ENCODE measurements at regions not wholly inside any gene's neighbourhood (a gene's known extent, or its start where the extent isn't known, plus 50 kb on each side); places are given as distances from the start of the nearest gene placed in this dataset.

DNA sequence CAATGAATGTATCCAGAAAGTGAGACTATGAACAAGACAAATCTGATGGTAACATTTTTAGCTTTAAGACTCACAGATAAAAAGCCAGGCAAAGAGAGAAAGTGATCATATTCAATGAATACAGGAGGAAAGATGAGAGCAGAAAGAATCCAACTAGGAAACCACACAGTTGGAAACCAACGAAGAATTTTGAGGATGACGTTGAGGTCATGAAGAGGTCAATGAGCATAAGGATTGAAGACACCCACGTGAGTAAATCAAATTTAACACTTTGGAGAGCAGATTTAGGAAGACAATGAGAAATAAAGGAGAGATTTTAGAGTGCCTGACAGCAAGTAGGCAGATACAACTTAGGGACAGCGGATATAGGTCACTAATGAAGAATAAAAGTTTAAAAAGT, 948.1 kb downstream of the KCNJ2 start:
- no peak for DNase-seq (ENCODE audit: extremely low spot score)
- H3K27ac ChIP-seq (ENCODE audit: low read depth): no peak overlapping the region
- no peaks in the 10 kb centered on the region for H3K4me1 ChIP-seq (ENCODE audit: insufficient read depth)
- no peaks in the 10 kb centered on the region for H3K36me3 ChIP-seq (ENCODE audit: insufficient read depth)
- 35% methylated on average over 4 of the region's 4 CpGs for WGBS
- no peak overlapping the region for H3K4me3 ChIP-seq (ENCODE audit: low read depth, low read length)

DNA sequence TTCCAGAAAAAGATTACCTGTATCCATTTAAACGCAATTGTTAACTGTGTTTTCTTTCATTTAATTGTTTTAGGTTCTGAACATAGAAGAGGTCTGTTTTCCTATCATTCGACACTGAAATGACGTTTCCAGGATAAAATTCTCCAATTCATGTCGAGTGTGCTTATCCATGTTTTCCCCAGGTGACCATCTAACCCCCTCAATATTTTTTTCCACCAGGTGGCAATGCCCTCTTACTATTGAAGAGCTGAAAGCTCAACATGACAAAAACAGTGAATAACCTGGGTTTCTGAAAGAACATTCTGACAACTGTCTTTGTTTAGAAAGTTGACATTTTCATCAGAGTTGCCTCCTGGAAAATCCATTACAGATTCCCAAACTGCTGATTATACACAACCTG, 948.7 kb downstream of the KCNJ2 start:
- 76% methylated on average over 4 of the region's 4 CpGs for WGBS
- no peak overlapping the region for H3K4me3 ChIP-seq (ENCODE audit: low read depth, low read length)
- no peaks in the 10 kb centered on the region for H3K36me3 ChIP-seq (ENCODE audit: insufficient read depth)
- DNase-seq (ENCODE audit: extremely low spot score): no peak
- H3K27ac ChIP-seq (ENCODE audit: low read depth): no peak overlapping the region
- no peaks in the 10 kb centered on the region for H3K4me1 ChIP-seq (ENCODE audit: insufficient read depth)

DNA sequence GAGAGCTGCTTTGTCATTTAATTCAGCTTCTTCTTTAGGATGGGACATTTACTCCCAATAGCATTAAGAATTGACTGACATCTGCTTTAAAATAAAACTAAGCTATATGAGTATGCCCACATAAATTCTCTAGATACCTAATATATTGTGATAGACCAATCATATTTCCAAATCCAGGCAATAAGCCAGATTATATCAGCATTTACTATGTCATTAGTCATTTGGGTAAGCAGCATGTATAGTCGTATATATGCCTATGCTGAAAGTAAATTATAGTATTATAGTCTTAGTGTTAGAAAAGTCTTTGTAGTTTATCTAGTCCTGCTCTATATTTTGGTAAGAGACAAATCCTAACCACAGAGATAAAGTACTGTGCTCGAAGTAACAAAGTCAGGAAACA, 958.1 kb downstream of the KCNJ2 start:
- H3K27ac ChIP-seq (ENCODE audit: low read depth): no peak overlapping the region
- 27% methylated on average over 2 of the region's 2 CpGs for WGBS
- H3K4me3 ChIP-seq (ENCODE audit: low read depth, low read length): no peak overlapping the region
- no peaks in the 10 kb centered on the region for H3K4me1 ChIP-seq (ENCODE audit: insufficient read depth)
- H3K36me3 ChIP-seq (ENCODE audit: insufficient read depth): no peaks in the 10 kb centered on the region
- no peak for DNase-seq (ENCODE audit: extremely low spot score)

DNA sequence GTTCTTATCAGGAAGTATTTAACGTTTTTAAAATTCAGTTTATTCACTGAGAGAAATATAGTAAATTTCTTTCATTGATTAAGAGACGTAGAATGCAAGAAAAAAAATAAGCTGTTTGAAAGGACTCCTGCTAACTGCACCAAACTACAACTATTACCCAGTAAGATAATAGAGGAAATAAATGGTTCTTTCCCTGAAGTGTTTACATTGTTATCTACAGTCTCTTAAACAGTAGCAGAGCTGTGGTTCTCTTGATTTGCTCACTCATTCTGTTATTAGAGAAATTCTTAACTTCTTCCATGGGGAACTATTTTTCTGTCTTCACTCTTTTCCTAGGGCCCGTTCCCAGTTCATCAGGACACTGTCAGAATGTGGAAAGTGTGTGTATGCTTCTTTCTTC, 973.0 kb downstream of the KCNJ2 start:
- no peaks in the 10 kb centered on the region for H3K36me3 ChIP-seq (ENCODE audit: insufficient read depth)
- 33% methylated on average over 3 of the region's 3 CpGs for WGBS
- no peak overlapping the region for H3K27ac ChIP-seq (ENCODE audit: low read depth)
- no peaks in the 10 kb centered on the region for H3K4me1 ChIP-seq (ENCODE audit: insufficient read depth)
- no peak overlapping the region for H3K4me3 ChIP-seq (ENCODE audit: low read depth, low read length)
- DNase-seq (ENCODE audit: extremely low spot score): no peak

DNA sequence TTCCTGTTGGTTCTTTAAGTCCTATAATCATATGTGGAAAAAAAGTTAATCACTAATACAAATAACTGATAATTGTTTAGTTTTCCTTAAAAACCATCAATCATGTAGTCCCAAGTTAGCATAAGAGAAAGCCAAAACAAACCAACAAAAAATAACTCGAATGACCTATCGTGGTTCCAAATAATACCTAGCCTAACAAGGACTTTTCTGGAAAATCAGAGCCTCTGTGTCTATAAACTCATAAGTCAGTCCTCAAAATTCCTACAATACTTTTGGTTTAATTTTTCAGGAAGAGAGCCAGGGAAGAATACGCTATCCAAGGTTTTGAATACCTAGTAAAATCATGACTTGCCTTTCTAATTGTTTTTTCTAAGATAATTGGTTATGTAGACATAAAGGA, 975.3 kb upstream of the SOX9 start:
- H3K4me1 ChIP-seq (ENCODE audit: insufficient read depth): no peaks in the 10 kb centered on the region
- no peak overlapping the region for H3K27ac ChIP-seq (ENCODE audit: low read depth)
- no peak overlapping the region for H3K4me3 ChIP-seq (ENCODE audit: low read depth, low read length)
- no peaks in the 10 kb centered on the region for H3K36me3 ChIP-seq (ENCODE audit: insufficient read depth)
- 71% methylated on average over 3 of the region's 3 CpGs for WGBS
- no peak for DNase-seq (ENCODE audit: extremely low spot score)

DNA sequence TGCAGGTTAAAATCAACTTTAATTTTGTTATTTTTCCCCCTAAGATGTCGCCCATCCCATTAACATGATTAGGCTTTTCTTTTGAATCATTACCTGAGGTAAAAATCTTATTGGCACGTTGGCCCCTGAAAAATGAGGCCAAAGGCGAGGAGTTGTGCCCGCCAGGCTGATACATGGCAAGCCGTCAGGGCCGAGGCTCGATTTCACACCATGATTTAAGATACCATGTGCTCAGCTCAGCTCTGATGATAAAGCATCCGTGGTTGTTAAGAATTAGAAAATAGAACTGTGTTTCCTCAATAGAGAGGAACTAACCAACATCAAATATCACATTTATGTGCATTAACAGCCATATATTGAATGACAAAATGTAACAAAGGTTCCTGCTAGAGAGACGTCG, 972.9 kb upstream of the SOX9 start:
- H3K4me1 ChIP-seq (ENCODE audit: insufficient read depth): no peaks in the 10 kb centered on the region
- H3K27ac ChIP-seq (ENCODE audit: low read depth): no peak overlapping the region
- DNase-seq (ENCODE audit: extremely low spot score): no peak
- H3K36me3 ChIP-seq (ENCODE audit: insufficient read depth): no peaks in the 10 kb centered on the region
- 81% methylated on average over 10 of the region's 10 CpGs for WGBS
- H3K4me3 ChIP-seq (ENCODE audit: low read depth, low read length): no peak overlapping the region

DNA sequence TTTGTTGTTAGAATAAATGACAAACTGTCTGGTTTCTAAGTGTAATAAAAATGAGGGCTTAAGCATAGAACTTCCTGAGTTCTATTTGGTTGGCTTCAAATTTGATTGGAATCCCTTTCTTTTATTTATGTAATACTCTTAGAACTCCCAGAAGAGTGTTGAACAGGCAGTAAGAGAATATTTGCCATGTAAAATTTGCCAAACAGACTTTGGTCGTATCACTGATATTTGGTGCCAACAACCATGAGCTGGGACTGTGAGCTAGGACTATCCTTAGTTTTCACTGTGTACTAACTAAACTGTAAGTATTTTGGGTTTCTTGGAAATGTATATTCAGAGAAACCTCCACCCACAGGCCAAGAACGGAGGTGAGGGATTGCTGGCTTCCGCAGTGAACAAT, 971.2 kb upstream of the SOX9 start:
- 86% methylated on average over 3 of the region's 3 CpGs for WGBS
- Histone ChIP-seq H3K27ac (ENCODE audit: low read depth) (no peak overlapping the region), H3K36me3 (ENCODE audit: insufficient read depth) (no peaks in the 10 kb centered on the region), H3K4me3 (ENCODE audit: low read depth, low read length) (no peak overlapping the region), H3K4me1 (ENCODE audit: insufficient read depth) (no peaks in the 10 kb centered on the region)
- no peak for DNase-seq (ENCODE audit: extremely low spot score)

DNA sequence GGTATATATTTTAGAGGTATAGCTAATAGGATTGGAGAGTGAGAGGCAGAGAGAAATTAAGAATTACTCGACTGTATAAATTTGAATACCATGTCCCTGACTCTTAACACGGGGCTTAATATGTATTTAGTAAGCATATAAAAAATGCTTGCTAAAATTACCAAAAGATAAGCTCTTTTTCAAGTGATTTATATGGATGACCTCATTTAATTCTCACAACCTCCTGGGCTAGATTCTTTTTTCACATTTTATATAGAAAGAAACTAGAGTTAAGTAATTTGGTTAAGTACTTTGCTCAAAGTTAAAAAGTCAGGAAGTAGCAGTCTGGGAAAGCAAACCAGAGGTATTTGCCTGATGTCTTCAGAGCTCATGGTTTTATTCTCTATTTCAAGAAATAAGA, 963.5 kb upstream of the SOX9 start:
- no peak overlapping the region for H3K27ac ChIP-seq (ENCODE audit: low read depth)
- WGBS: 80% methylated on average over 2 of the region's 2 CpGs
- H3K36me3 ChIP-seq (ENCODE audit: insufficient read depth): no peaks in the 10 kb centered on the region
- DNase-seq (ENCODE audit: extremely low spot score): no peak
- no peaks in the 10 kb centered on the region for H3K4me1 ChIP-seq (ENCODE audit: insufficient read depth)
- H3K4me3 ChIP-seq (ENCODE audit: low read depth, low read length): no peak overlapping the region

DNA sequence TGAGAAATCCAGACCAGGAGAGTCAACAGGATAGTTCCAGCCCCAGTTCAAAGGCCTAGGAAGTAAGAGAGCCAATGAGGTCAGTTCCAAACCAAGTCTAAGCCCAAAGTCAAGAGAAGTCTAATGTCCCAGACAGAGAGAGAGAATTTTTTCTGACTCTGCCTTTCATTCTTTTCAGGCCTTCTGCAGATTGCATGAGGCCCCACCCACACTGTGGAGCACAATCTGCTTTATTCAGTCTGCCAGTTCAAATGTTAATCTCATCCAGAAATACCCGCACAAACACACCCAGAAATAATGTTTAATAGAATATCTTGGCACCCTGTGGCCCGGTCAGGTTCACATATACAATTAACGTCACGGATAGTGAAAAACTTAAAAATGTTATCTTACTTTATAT, 962.4 kb upstream of the SOX9 start:
- H3K4me3 ChIP-seq (ENCODE audit: low read depth, low read length): no peak overlapping the region
- no peaks in the 10 kb centered on the region for H3K36me3 ChIP-seq (ENCODE audit: insufficient read depth)
- no peak for DNase-seq (ENCODE audit: extremely low spot score)
- WGBS: 76% methylated on average over 4 of the region's 4 CpGs
- H3K4me1 ChIP-seq (ENCODE audit: insufficient read depth): no peaks in the 10 kb centered on the region
- no peak overlapping the region for H3K27ac ChIP-seq (ENCODE audit: low read depth)

DNA sequence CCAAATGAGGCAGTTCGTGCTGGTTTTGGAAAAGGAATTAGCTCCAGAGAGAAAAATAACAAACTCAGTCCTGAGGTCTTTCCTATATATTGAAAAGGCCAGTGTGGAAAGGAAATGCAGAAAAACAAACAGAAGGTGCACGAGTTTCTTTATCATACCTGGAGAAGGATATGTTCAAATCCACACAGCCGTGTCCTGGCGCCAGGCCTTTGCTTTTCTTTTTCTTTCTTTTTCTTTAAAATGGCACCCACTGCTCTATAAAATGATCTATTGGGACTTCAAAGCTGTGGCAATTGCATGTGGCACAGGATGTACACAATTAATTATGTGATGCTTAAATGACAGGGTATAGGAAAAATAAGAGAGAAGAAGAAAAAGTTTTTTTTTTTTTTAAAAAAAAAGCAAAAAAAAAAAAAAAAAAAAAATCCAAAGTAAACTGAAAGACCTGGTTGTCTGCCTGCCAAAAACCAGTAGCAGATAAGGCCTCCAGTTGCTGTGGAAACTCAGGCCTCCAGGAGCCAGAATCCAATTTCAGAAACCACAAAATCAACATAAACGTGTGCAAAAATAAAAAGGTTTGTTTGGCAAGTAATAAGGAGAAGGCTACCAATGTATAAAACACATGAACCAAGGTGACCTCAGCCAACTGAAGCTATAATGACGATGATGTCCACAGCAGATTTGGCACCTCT, 957.6 kb upstream of the SOX9 start:
- Histone ChIP-seq H3K4me3 (ENCODE audit: low read depth, low read length) (no peak overlapping the region), H3K4me1 (ENCODE audit: insufficient read depth) (no peaks in the 10 kb centered on the region), H3K27ac (ENCODE audit: low read depth) (no peak overlapping the region), H3K36me3 (ENCODE audit: insufficient read depth) (no peaks in the 10 kb centered on the region)
- DNase-seq (ENCODE audit: extremely low spot score): no peak
- 73% methylated on average over 6 of the region's 6 CpGs for WGBS

DNA sequence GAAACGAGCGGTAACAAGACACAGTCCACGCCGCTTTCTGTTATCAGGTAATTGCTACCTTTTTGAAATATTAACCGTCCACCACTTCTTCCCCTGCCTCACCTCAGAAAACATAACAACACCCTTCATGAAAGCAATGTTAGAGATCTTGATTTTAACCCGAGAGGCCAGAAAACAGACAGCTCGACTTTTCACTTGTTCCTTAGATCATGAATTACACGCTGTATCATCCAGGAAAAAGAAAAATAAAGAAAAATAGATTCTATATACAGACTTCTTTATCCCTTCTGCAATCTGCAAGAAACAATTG, 957.1 kb upstream of the SOX9 start:
- no peaks in the 10 kb centered on the region for H3K36me3 ChIP-seq (ENCODE audit: insufficient read depth)
- H3K4me1 ChIP-seq (ENCODE audit: insufficient read depth): no peaks in the 10 kb centered on the region
- H3K4me3 ChIP-seq (ENCODE audit: low read depth, low read length): no peak overlapping the region
- no peak overlapping the region for H3K27ac ChIP-seq (ENCODE audit: low read depth)
- no peak for DNase-seq (ENCODE audit: extremely low spot score)
- 84% methylated on average over 8 of the region's 8 CpGs for WGBS

DNA sequence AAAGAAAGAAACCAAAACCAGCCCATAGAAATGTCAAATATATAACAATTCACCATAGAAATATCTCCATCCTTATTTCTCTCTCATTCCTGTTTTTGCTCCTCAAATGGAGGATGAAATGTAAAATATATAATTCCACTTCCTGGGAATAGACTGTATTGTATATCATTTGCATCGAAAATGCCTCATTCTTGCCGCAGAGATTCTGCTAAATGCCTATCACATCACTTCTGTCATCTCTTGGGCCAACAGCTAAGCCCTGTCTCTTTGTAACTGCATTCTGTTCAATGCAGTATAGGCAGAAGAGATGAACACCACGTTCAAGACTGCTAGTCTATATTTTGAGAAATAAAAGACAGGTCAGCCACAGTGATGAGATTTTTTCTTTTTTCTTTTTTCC, 956.3 kb upstream of the SOX9 start:
- Histone ChIP-seq H3K4me3 (ENCODE audit: low read depth, low read length) (no peak overlapping the region), H3K36me3 (ENCODE audit: insufficient read depth) (no peaks in the 10 kb centered on the region), H3K4me1 (ENCODE audit: insufficient read depth) (no peaks in the 10 kb centered on the region), H3K27ac (ENCODE audit: low read depth) (no peak overlapping the region)
- WGBS: 69% methylated on average over 3 of the region's 3 CpGs
- DNase-seq (ENCODE audit: extremely low spot score): no peak

DNA sequence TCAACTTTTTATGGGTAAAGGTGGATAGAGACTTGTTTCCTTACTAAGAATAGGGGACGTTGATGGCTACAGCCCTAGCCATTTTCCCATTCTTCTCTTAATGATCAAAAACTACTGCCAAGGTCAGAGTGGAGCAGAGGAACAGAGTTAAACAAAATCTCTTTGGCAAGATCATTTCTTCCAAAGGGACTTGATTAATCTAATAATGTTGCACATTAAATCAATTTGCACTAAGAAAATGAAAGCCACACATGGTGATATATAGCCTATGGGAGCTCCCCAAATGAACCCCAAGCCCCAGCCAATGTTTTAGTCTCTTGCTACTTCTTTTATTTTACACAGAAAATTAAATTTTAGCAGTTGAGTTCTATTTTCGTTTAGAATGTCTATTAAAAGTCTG, 954.5 kb upstream of the SOX9 start:
- no peaks in the 10 kb centered on the region for H3K4me1 ChIP-seq (ENCODE audit: insufficient read depth)
- H3K4me3 ChIP-seq (ENCODE audit: low read depth, low read length): no peak overlapping the region
- no peaks in the 10 kb centered on the region for H3K36me3 ChIP-seq (ENCODE audit: insufficient read depth)
- H3K27ac ChIP-seq (ENCODE audit: low read depth): no peak overlapping the region
- DNase-seq (ENCODE audit: extremely low spot score): no peak
- 56% methylated on average over 2 of the region's 2 CpGs for WGBS

DNA sequence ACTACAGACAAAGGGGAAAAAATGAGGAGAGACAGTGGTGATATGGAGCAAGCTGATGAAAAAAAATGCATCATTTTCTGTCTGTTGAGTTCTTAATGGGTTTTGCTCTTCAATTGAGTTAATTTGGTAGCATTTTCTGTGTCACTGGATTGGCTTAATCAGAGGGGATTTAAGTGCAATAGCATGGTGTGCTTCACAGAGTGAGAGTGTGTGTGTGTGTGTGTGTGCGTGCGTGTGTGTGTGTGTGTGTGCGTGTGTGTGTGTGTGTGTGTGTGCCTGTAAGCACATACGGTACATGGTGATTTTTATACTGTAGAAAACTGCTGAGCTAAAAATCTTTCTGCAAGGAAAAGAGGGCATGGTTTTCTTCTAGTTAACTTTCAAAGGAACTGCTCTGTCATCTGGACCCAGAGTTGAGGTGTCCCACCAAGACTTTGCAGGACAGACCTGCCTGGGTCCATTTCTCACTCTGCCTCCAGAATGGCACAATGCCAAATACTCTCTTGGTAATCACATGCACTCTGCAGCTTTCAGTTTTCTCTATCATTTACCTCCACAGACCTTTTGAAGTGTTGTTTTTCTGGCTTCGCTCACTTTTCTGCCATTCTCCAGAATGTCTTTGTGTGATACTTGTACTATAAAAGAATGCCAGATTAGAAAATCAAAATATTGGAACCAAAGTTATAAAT, 952.6 kb upstream of the SOX9 start:
- DNase-seq (ENCODE audit: extremely low spot score): no peak
- no peaks in the 10 kb centered on the region for H3K4me1 ChIP-seq (ENCODE audit: insufficient read depth)
- H3K4me3 ChIP-seq (ENCODE audit: low read depth, low read length): no peak overlapping the region
- no peaks in the 10 kb centered on the region for H3K36me3 ChIP-seq (ENCODE audit: insufficient read depth)
- 69% methylated on average over 5 of the region's 5 CpGs for WGBS
- no peak overlapping the region for H3K27ac ChIP-seq (ENCODE audit: low read depth)

DNA sequence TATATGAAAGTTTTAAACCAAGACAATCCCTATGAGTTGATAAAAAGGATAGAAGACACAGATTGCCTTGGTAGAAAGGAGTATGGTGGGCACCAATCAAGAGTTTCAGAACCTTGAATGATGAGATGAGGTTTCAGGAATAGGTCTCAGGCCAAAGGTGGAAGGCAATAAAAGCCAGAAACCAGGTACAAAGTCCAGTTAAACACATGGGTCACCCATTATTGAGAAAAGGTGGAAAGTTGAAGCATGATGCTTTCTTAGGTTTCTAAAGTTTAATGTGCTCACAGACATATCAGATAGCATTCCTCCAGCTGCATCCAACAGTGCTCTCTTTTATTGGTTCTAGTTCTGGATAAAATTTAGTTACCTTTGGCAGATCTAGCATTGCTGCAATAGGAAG, 950.8 kb upstream of the SOX9 start:
- Histone ChIP-seq H3K4me1 (ENCODE audit: insufficient read depth) (no peaks in the 10 kb centered on the region), H3K4me3 (ENCODE audit: low read depth, low read length) (no peak overlapping the region), H3K36me3 (ENCODE audit: insufficient read depth) (no peaks in the 10 kb centered on the region), H3K27ac (ENCODE audit: low read depth) (no peak overlapping the region)
- DNase-seq (ENCODE audit: extremely low spot score): no peak

Data from urinary bladder (tissue), 3 donors.